ENCODE measurements at regions not wholly inside any gene's neighbourhood (a gene's known extent, or its start where the extent isn't known, plus 50 kb on each side); places are given as distances from the start of the nearest gene placed in this dataset.
A peak's percentile ranks its signal among the peaks of the same experiment; 100 is the strongest.

- Histone ChIP-seq H3K4me1 (ENCODE audit: control insufficient read depth in 1 of 2, insufficient read depth in 2 of 2, low read length in 2 of 2) (no peaks in the 10 kb centered on the region), H3K4me3 (ENCODE audit: low read length in 2 of 2) (no peak overlapping the region), H3K27me3 (ENCODE audit: control insufficient read depth in 1 of 2, insufficient read depth in 2 of 2, low read length in 1 of 2) (peaks cover 0 to 3% of the 10 kb centered on the region in 2 donors), H3K36me3 (ENCODE audit: control insufficient read depth in 1 of 2, insufficient read depth in 2 of 2, low read length in 1 of 2) (no peaks in the 10 kb centered on the region), H3K27ac (ENCODE audit: low read depth in 1 of 2, low read length in 2 of 2) (no peak overlapping the region), H3K9me3 (ENCODE audit: control insufficient read depth, low read length) (no peaks in the 10 kb centered on the region)
- ATAC-seq (ENCODE audit: low FRiP score) (no peak), DNase-seq (peak in 1 of 2 donors; percentile 52)
- WGBS, 2 donors, result 32 to 46% methylated on average over 7 of the region's 7 CpGs
- intact Hi-C loops (cut with DNase I), result no loop called here
Measured at GRCh38 chr10:6973899-6974298, 393.8 kb upstream of the PRKCQ start.

- Histone ChIP-seq H3K4me3 (ENCODE audit: low read length in 2 of 2) (no peak overlapping the region), H3K4me1 (ENCODE audit: control insufficient read depth in 1 of 2, insufficient read depth in 2 of 2, low read length in 2 of 2) (no peaks in the 10 kb centered on the region), H3K36me3 (ENCODE audit: control insufficient read depth in 1 of 2, insufficient read depth in 2 of 2, low read length in 1 of 2) (no peaks in the 10 kb centered on the region), H3K9me3 (ENCODE audit: control insufficient read depth, low read length) (no peaks in the 10 kb centered on the region), H3K27me3 (ENCODE audit: control insufficient read depth in 1 of 2, insufficient read depth in 2 of 2, low read length in 1 of 2) (peaks cover 0 to 3% of the 10 kb centered on the region in 2 donors), H3K27ac (ENCODE audit: low read depth in 1 of 2, low read length in 2 of 2) (no peak overlapping the region)
- no peak for DNase-seq
- WGBS, 2 donors, result 13 to 28% methylated on average over 6 of the region's 6 CpGs
- intact Hi-C loops (cut with DNase I), result no loop called here
- ATAC-seq (ENCODE audit: low FRiP score), result no peak
Measured at GRCh38 chr10:6972226-6972625, 392.1 kb upstream of the PRKCQ start.

GRCh38 chr10:6969659-6970058 is 389.6 kb upstream of the PRKCQ start:
- Histone ChIP-seq H3K36me3 (ENCODE audit: control insufficient read depth in 1 of 2, insufficient read depth in 2 of 2, low read length in 1 of 2) (no peaks in the 10 kb centered on the region), H3K27ac (ENCODE audit: low read depth in 1 of 2, low read length in 2 of 2) (no peak overlapping the region), H3K9me3 (ENCODE audit: control insufficient read depth, low read length) (peaks cover 2% of the 10 kb centered on the region), H3K4me3 (ENCODE audit: low read length in 2 of 2) (no peak overlapping the region), H3K4me1 (ENCODE audit: control insufficient read depth in 1 of 2, insufficient read depth in 2 of 2, low read length in 2 of 2) (no peaks in the 10 kb centered on the region), H3K27me3 (ENCODE audit: control insufficient read depth in 1 of 2, insufficient read depth in 2 of 2, low read length in 1 of 2) (no peaks in the 10 kb centered on the region)
- intact Hi-C loops (cut with DNase I), result no loop called here
- ATAC-seq (ENCODE audit: low FRiP score) (no peak), DNase-seq (no peak)
- WGBS, 2 donors, result 73 to 80% methylated on average over 4 of the region's 4 CpGs

- 33 to 60% methylated on average over 4 of the region's 4 CpGs for WGBS, 2 donors
- no peaks in the 10 kb centered on the region for H3K36me3 ChIP-seq (ENCODE audit: control insufficient read depth in 1 of 2, insufficient read depth in 2 of 2, low read length in 1 of 2)
- DNase-seq (no peak), ATAC-seq (ENCODE audit: low FRiP score) (no peak)
- no peaks in the 10 kb centered on the region for H3K4me1 ChIP-seq (ENCODE audit: control insufficient read depth in 1 of 2, insufficient read depth in 2 of 2, low read length in 2 of 2)
- no peak overlapping the region for H3K4me3 ChIP-seq (ENCODE audit: low read length in 2 of 2)
- H3K27ac ChIP-seq (ENCODE audit: low read depth in 1 of 2, low read length in 2 of 2), result no peak overlapping the region
- intact Hi-C loops (cut with DNase I), result no loop called here
- no peaks in the 10 kb centered on the region for H3K27me3 ChIP-seq (ENCODE audit: control insufficient read depth in 1 of 2, insufficient read depth in 2 of 2, low read length in 1 of 2)
- H3K9me3 ChIP-seq (ENCODE audit: control insufficient read depth, low read length), result peaks cover 2% of the 10 kb centered on the region
Measured at GRCh38 chr10:6964543-6964942, 384.5 kb upstream of the PRKCQ start.

- intact Hi-C loops (cut with DNase I), result no loop called here
- no peak for DNase-seq
- Histone ChIP-seq H3K36me3 (ENCODE audit: control insufficient read depth in 1 of 2, insufficient read depth in 2 of 2, low read length in 1 of 2) (no peaks in the 10 kb centered on the region), H3K9me3 (ENCODE audit: control insufficient read depth, low read length) (peaks cover 2% of the 10 kb centered on the region), H3K27me3 (ENCODE audit: control insufficient read depth in 1 of 2, insufficient read depth in 2 of 2, low read length in 1 of 2) (no peaks in the 10 kb centered on the region), H3K4me3 (ENCODE audit: low read length in 2 of 2) (no peak overlapping the region), H3K27ac (ENCODE audit: low read depth in 1 of 2, low read length in 2 of 2) (no peak overlapping the region), H3K4me1 (ENCODE audit: control insufficient read depth in 1 of 2, insufficient read depth in 2 of 2, low read length in 2 of 2) (no peaks in the 10 kb centered on the region)
- no peak for ATAC-seq (ENCODE audit: low FRiP score)
- 73 to 76% methylated on average over 6 of the region's 6 CpGs for WGBS, 2 donors
Measured at GRCh38 chr10:6962576-6962975, 382.5 kb upstream of the PRKCQ start.

- H3K27ac ChIP-seq (ENCODE audit: low read depth in 1 of 2, low read length in 2 of 2), result no peak overlapping the region
- WGBS, 2 donors, result 83 to 85% methylated on average over 1 of the region's 1 CpG
- ATAC-seq (ENCODE audit: low FRiP score) (no peak), DNase-seq (no peak)
- no peak overlapping the region for H3K4me3 ChIP-seq (ENCODE audit: low read length in 2 of 2)
- peaks cover 2% of the 10 kb centered on the region for H3K9me3 ChIP-seq (ENCODE audit: control insufficient read depth, low read length)
- H3K36me3 ChIP-seq (ENCODE audit: control insufficient read depth in 1 of 2, insufficient read depth in 2 of 2, low read length in 1 of 2), result no peaks in the 10 kb centered on the region
- no peaks in the 10 kb centered on the region for H3K4me1 ChIP-seq (ENCODE audit: control insufficient read depth in 1 of 2, insufficient read depth in 2 of 2, low read length in 2 of 2)
- intact Hi-C loops (cut with DNase I), result no loop called here
- H3K27me3 ChIP-seq (ENCODE audit: control insufficient read depth in 1 of 2, insufficient read depth in 2 of 2, low read length in 1 of 2), result no peaks in the 10 kb centered on the region
Measured at GRCh38 chr10:6958711-6959110, 378.6 kb upstream of the PRKCQ start.

GRCh38 chr10:6958254-6958653 is 378.2 kb upstream of the PRKCQ start:
- Histone ChIP-seq H3K9me3 (ENCODE audit: control insufficient read depth, low read length) (peaks cover 2% of the 10 kb centered on the region), H3K36me3 (ENCODE audit: control insufficient read depth in 1 of 2, insufficient read depth in 2 of 2, low read length in 1 of 2) (no peaks in the 10 kb centered on the region), H3K27ac (ENCODE audit: low read depth in 1 of 2, low read length in 2 of 2) (no peak overlapping the region), H3K4me3 (ENCODE audit: low read length in 2 of 2) (no peak overlapping the region), H3K27me3 (ENCODE audit: control insufficient read depth in 1 of 2, insufficient read depth in 2 of 2, low read length in 1 of 2) (no peaks in the 10 kb centered on the region), H3K4me1 (ENCODE audit: control insufficient read depth in 1 of 2, insufficient read depth in 2 of 2, low read length in 2 of 2) (no peaks in the 10 kb centered on the region)
- ATAC-seq (ENCODE audit: low FRiP score), result no peak
- no peak for DNase-seq
- intact Hi-C loops (cut with DNase I), result no loop called here
- WGBS, 2 donors, result 0 to 11% methylated on average over 1 of the region's 1 CpG

- WGBS, 2 donors, result 72 to 89% methylated on average over 4 of the region's 4 CpGs
- no peaks in the 10 kb centered on the region for H3K4me1 ChIP-seq (ENCODE audit: control insufficient read depth in 1 of 2, insufficient read depth in 2 of 2, low read length in 2 of 2)
- intact Hi-C loops (cut with DNase I), result no loop called here
Measured at GRCh38 chr10:6957851-6958250, 377.8 kb upstream of the PRKCQ start.

GRCh38 chr10:6956562-6956961 is 376.5 kb upstream of the PRKCQ start:
- 48 to 53% methylated on average over 3 of the region's 3 CpGs for WGBS, 2 donors
- Histone ChIP-seq H3K36me3 (ENCODE audit: control insufficient read depth in 1 of 2, insufficient read depth in 2 of 2, low read length in 1 of 2) (no peaks in the 10 kb centered on the region), H3K27ac (ENCODE audit: low read depth in 1 of 2, low read length in 2 of 2) (no peak overlapping the region), H3K9me3 (ENCODE audit: control insufficient read depth, low read length) (peaks cover 2% of the 10 kb centered on the region), H3K4me1 (ENCODE audit: control insufficient read depth in 1 of 2, insufficient read depth in 2 of 2, low read length in 2 of 2) (no peaks in the 10 kb centered on the region), H3K27me3 (ENCODE audit: control insufficient read depth in 1 of 2, insufficient read depth in 2 of 2, low read length in 1 of 2) (no peaks in the 10 kb centered on the region), H3K4me3 (ENCODE audit: low read length in 2 of 2) (no peak overlapping the region)
- ATAC-seq (ENCODE audit: low FRiP score) (no peak), DNase-seq (no peak)
- intact Hi-C loops (cut with DNase I), result no loop called here

More at GRCh38 chr10:6957851-6958250, 377.8 kb upstream of the PRKCQ start:
- ATAC-seq (ENCODE audit: low FRiP score) (no peak), DNase-seq (no peak)
- no peaks in the 10 kb centered on the region for H3K36me3 ChIP-seq (ENCODE audit: control insufficient read depth in 1 of 2, insufficient read depth in 2 of 2, low read length in 1 of 2)
- peaks cover 2% of the 10 kb centered on the region for H3K9me3 ChIP-seq (ENCODE audit: control insufficient read depth, low read length)
- no peak overlapping the region for H3K4me3 ChIP-seq (ENCODE audit: low read length in 2 of 2)
- H3K27me3 ChIP-seq (ENCODE audit: control insufficient read depth in 1 of 2, insufficient read depth in 2 of 2, low read length in 1 of 2), result no peaks in the 10 kb centered on the region
- H3K27ac ChIP-seq (ENCODE audit: low read depth in 1 of 2, low read length in 2 of 2), result no peak overlapping the region
